Type B pancreatic cell (in vitro differentiated cells): ENCODE measurements at regions not wholly inside any gene's neighbourhood (a gene's known extent, or its start where the extent isn't known, plus 50 kb on each side); places are given as distances from the start of the nearest gene placed in this dataset.
A peak's percentile ranks its signal among the peaks of the same experiment; 100 is the strongest.

Experiments used
- DNase-seq: peaks from one replicate; pipeline ENCODE4 v3.0.0; 2021; ENCODE audit warnings: mixed read lengths; ENCODE audit not compliant: unreplicated experiment; ENCODE audit errors: extremely low spot score
- H3K27ac Mint-ChIP-seq: 2 replicates; pipeline ENCODE4 v1.8.0; 2021; ENCODE audit warnings: mild to moderate bottlenecking, mixed read lengths
- H3K27me3 Mint-ChIP-seq: 2 replicates; pipeline ENCODE4 v1.8.0; 2021; ENCODE audit warnings: mixed read lengths
- H3K36me3 Mint-ChIP-seq: 2 replicates; pipeline ENCODE4 v1.8.0; 2021; ENCODE audit warnings: mixed read lengths
- H3K4me1 Mint-ChIP-seq: one replicate; pipeline ENCODE4 v1.8.0; 2021; ENCODE audit warnings: mixed read lengths; ENCODE audit not compliant: unreplicated experiment
- H3K4me3 Mint-ChIP-seq: 2 replicates; pipeline ENCODE4 v1.8.0; 2021; ENCODE audit warnings: mild to moderate bottlenecking, mixed read lengths
- H3K9me3 Mint-ChIP-seq: 2 replicates; pipeline ENCODE4 v1.8.0; 2021; ENCODE audit warnings: mixed read lengths
- TF ChIP-seq, protein P1 (sequence below): fragments of 200-600 bp; sonication (generic); conservative IDR thresholded peaks from 2 replicates; pipeline ENCODE4 v1.5.0; 2021; ENCODE audit warnings: antibody characterized with exemption, mild to moderate bottlenecking

DNA sequence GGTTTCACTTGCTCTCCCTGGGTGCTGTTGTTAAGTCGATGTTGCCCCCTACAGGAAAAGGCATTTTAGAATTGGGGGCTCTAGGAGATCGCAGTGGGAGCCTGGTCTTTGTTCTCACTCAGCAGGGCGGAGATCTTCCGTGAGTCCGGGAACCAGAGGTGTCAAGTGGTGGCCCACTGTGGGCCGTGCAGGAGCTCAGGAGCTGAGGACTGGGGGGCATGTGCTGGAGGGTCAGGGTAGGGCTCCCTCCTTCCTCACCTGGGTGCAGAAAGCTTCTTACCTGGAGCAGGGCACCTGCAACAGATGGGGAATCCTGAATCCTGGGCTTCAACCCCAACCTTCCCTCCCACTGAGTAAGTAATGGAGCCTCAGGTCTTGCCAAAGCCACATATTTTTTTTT, 392.7 kb downstream of the NPHP4 start:
- no peaks in the 10 kb centered on the region for H3K9me3 Mint-ChIP-seq
- no peak overlapping the region for H3K27ac Mint-ChIP-seq
- no peaks in the 10 kb centered on the region for H3K36me3 Mint-ChIP-seq
- DNase-seq: peak; percentile 45
- TF ChIP-seq, protein P1, sequence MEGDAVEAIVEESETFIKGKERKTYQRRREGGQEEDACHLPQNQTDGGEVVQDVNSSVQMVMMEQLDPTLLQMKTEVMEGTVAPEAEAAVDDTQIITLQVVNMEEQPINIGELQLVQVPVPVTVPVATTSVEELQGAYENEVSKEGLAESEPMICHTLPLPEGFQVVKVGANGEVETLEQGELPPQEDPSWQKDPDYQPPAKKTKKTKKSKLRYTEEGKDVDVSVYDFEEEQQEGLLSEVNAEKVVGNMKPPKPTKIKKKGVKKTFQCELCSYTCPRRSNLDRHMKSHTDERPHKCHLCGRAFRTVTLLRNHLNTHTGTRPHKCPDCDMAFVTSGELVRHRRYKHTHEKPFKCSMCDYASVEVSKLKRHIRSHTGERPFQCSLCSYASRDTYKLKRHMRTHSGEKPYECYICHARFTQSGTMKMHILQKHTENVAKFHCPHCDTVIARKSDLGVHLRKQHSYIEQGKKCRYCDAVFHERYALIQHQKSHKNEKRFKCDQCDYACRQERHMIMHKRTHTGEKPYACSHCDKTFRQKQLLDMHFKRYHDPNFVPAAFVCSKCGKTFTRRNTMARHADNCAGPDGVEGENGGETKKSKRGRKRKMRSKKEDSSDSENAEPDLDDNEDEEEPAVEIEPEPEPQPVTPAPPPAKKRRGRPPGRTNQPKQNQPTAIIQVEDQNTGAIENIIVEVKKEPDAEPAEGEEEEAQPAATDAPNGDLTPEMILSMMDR: no peak
- peaks cover 34% of the 10 kb centered on the region for H3K4me1 Mint-ChIP-seq
- peaks cover 31% of the 10 kb centered on the region for H3K27me3 Mint-ChIP-seq
- no peak overlapping the region for H3K4me3 Mint-ChIP-seq

DNA sequence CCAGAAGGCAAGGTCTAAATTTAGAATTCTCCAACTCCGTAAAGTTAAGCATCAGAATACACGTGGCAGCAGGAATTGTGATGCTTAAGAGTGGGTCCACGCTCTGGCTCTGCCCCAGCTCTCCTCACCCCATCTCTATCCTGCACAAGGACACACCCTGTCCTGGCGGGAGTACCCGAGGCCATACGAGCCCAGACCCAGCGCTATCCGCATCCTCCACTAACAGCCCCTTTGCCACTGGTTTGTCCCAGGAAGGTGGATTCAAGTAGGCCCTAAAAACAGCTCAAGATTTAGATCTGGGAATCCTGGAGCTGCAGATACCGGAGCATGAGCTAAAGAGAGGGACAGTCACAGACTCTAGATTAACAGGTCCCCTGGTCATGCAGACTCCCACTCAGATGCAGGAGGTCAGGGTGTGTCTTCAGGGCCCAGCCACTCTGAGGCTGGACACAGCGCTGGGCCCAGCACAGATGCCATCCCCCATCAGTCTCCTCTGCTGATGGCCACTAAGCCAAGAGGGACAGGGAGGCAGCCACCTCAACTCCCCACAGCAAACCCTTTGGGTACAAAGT, 393.3 kb downstream of the NPHP4 start:
- Mint-ChIP-seq H3K4me3 (no peak overlapping the region), H3K36me3 (no peaks in the 10 kb centered on the region), H3K27me3 (peaks cover 26% of the 10 kb centered on the region), H3K27ac (peak overlapping the region; percentile 75), H3K4me1 (peaks cover 34% of the 10 kb centered on the region), H3K9me3 (no peaks in the 10 kb centered on the region)
- peak; percentile 36 for DNase-seq
- TF ChIP-seq, protein P1: peak; percentile 6

DNA sequence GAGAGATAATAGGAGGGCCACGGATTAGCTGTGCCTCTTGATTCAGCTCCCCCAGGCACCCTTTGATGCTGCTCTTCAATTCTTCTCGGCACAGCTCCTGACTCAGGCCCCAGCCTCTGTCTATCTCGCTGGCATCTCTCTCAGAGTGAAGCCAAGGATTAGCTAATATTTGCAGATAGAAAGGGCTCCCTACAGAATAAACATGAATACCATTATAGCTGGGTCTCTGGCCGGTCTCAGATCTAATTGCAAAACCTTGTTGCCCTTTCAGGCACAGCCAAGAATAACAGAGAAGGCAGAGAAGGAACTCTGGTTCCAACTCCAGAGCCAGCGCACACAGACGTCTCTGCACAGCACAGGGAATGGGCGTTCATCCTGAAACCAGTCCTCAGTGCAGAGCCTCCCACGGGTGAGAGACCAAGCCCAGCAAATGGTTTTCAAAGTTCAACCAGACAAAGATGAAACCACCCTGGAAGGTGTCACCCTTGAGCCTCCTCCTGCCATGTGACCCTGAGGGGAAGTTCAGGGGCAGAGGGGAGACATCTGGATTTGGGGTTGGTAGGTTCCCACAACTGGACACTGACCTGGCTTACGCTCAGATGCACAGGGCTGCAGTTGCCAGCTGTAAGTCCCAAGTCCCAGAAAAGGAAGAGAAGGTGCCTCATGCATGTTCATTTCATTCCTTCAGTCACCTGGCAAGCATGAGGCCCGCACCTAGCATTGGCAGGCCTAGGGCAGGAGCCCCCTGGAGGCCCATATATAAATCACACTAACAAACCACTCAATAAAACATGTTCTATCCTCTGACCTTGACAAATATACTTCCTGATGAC, 394.0 kb downstream of the NPHP4 start:
- Mint-ChIP-seq H3K27ac (peak overlapping the region; percentile 75), H3K9me3 (no peaks in the 10 kb centered on the region), H3K4me3 (peak overlapping the region; percentile 53), H3K4me1 (peaks cover 34% of the 10 kb centered on the region), H3K27me3 (peaks cover 23% of the 10 kb centered on the region), H3K36me3 (no peaks in the 10 kb centered on the region)
- TF ChIP-seq, protein P1: peak; percentile 47
- DNase-seq: peak; percentile 47

DNA sequence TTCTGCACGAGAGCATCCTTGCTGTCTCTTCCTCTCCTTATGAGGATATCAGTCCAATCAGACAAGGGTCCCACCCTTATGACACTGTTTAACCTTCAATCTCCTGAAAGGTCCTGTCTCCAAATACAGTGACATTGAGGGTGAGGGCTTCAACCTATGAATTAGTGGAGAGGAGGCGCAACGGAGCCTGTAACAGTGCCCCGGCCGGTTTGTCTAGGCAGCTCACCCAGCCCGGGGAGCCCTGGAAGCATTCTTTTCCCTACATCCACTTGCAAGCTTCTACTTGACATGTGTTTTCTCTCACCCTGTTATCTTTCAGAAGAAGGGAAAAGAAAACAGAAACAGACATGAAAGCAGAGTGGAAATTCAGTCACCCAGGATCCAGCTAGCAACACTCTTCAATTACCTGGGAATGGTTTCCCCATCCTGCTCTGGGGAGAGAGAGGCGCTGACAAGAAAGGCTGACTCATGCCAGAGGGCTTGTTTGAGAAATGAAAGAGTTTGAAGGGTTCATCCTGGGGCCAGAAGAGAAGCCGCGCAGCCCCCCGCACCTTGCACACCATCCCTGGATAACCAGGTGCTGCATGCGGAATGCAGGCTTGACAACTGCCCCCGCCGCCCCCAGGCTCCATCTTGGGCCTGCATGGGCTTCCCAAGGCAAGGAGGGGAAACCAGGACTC, 394.9 kb downstream of the NPHP4 start:
- Mint-ChIP-seq H3K4me3 (peak overlapping the region; percentile 58), H3K36me3 (no peaks in the 10 kb centered on the region), H3K27ac (peak overlapping the region; percentile 75), H3K27me3 (peaks cover 16% of the 10 kb centered on the region), H3K4me1 (peaks cover 34% of the 10 kb centered on the region), H3K9me3 (no peaks in the 10 kb centered on the region)
- TF ChIP-seq, protein P1: no peak
- DNase-seq: peak; percentile 60

DNA sequence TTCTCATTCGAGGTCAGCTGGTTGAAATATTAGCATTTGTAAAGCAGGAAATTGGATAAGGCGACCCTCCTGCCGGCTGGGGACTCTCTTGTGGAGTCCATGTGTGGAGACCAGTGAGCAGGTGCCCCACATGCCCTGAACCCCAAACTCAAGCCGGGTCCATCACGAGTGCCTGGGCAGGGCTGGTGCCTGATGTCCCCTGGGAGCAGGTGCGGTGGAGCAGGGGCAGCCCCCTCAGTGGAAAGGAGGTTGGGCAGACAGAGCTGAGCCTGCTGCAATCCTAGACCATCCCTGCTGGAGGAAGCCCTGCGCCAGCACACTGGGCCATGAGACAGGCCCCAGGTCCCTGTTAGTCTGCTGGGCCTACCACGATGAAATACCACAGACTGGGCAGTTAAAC, 395.6 kb downstream of the NPHP4 start:
- no peaks in the 10 kb centered on the region for H3K36me3 Mint-ChIP-seq
- H3K4me3 Mint-ChIP-seq: no peak overlapping the region
- H3K27me3 Mint-ChIP-seq: peaks cover 14% of the 10 kb centered on the region
- H3K9me3 Mint-ChIP-seq: no peaks in the 10 kb centered on the region
- no peak overlapping the region for H3K27ac Mint-ChIP-seq
- peak; percentile 62 for DNase-seq
- peaks cover 32% of the 10 kb centered on the region for H3K4me1 Mint-ChIP-seq
- TF ChIP-seq, protein P1: no peak
